ENCODE measurements at regions not wholly inside any gene's neighbourhood (a gene's known extent, or its start where the extent isn't known, plus 50 kb on each side); places are given as distances from the start of the nearest gene placed in this dataset.

GRCh38 chr1:230496451-230496850 is 70.3 kb upstream of the PGBD5 start:
- no peak for TF ChIP-seq CTCF (IDR thresholded peaks at IDR 0.05)
- no peak for TF ChIP-seq ZFP36 (IDR thresholded peaks at IDR 0.05; ENCODE audit: borderline replicate concordance, partially characterized antibody)
- TF ChIP-seq MYC (IDR thresholded peaks at IDR 0.05; ENCODE audit: borderline replicate concordance, low read length) = no peak
